Adrenal gland (tissue), 9 donors: ENCODE measurements at regions not wholly inside any gene's neighbourhood (a gene's known extent, or its start where the extent isn't known, plus 50 kb on each side); places are given as distances from the start of the nearest gene placed in this dataset.

Experiments used
- DNase-seq, 7 donors: peaks; one replicate each; pipeline ENCODE4 v3.0.0-alpha.2; 2019 to 2020
- H3K27ac ChIP-seq, 5 donors: fragments of 200-600 bp; sonication (generic) in 4 of 5; 1 replicate in 3 of 5; 2 replicates in 2 of 5; pipeline versions ENCODE4 v1.5.1 to v1.8.0; 2016 to 2020; ENCODE audit warnings: mild to moderate bottlenecking in 1 of 5
- H3K27me3 ChIP-seq: fragments of 200-600 bp; 2 replicates; pipeline ENCODE4 v1.8.0; 2021
- H3K36me3 ChIP-seq, 2 donors: fragments of 200-600 bp; replicated peaks in 1 of 2; 1 replicate in 1 of 2; 2 replicates in 1 of 2; pipeline versions ENCODE4 v1.5.1 to v1.8.0; 2018 to 2022
- H3K4me1 ChIP-seq, 2 donors: fragments of 200-600 bp; replicated peaks in 1 of 2; 1 replicate in 1 of 2; 2 replicates in 1 of 2; pipeline versions ENCODE4 v1.5.1 to v1.8.0; 2018 to 2021
- H3K4me3 ChIP-seq, 4 donors: fragments of 200-600 bp; sonication (generic) in 3 of 4; one replicate each; pipeline ENCODE4 v1.5.1; 2016 to 2018
- H3K9me3 ChIP-seq, 3 donors: fragments of 200-600 bp; sonication (generic) in 1 of 3; replicated peaks in 1 of 3; 1 replicate in 2 of 3; 2 replicates in 1 of 3; pipeline versions ENCODE4 v1.5.1 to v1.8.0; 2016 to 2021
- POLR2A ChIP-seq, 2 donors: fragments of 450-650 bp; IDR thresholded peaks; one replicate each; pipeline ENCODE4 v1.6.1; 2017; ENCODE audit warnings: antibody characterized with exemption in 2 of 2, mild to moderate bottlenecking in 2 of 2, moderate library complexity in 1 of 2
- WGBS, 4 donors: extraction: QIAGEN DNeasy Blood & Tissue Kit in 2 of 4; methylation state at CpG; one replicate each; pipeline versions ENCODE4 v1.1.5 to v1.1.7; 2013 to 2017; 5-methylcytosine and 5-hydroxymethylcytosine counted together
- intact Hi-C, 2 donors: fragments of 100-400 bp; cut with DNase I; formaldehyde crosslinking; loops; one replicate each; pipeline versions ENCODE4 v1.14.1 to v1.15.0; 2022 to 2023
- TF ChIP-seq, protein P1 (sequence below), 6 experiments: fragments of 450-650 bp in 4 of 6; fragments of 200-600 bp in 2 of 6; sonication (generic) in 1 of 6; IDR thresholded peaks; 1 replicate in 5 of 6; 2 replicates in 1 of 6; pipeline versions ENCODE4 v1.5.1 to v1.8.0; 2016 to 2021; ENCODE audit warnings: antibody characterized with exemption in 6 of 6, mild to moderate bottlenecking in 2 of 6, moderate library complexity in 1 of 6
- donor health status: healthy with polysubstance abuse.
- donor health status: Bipolar disorder and iron deficiency.
- donor health status: DM: yes; HTN: yes; CAD: no.
- donor health status: DM: no; HTN: no; CAD: no.
- donor health status: DM: no; HTN: no; CAD: no.

DNA sequence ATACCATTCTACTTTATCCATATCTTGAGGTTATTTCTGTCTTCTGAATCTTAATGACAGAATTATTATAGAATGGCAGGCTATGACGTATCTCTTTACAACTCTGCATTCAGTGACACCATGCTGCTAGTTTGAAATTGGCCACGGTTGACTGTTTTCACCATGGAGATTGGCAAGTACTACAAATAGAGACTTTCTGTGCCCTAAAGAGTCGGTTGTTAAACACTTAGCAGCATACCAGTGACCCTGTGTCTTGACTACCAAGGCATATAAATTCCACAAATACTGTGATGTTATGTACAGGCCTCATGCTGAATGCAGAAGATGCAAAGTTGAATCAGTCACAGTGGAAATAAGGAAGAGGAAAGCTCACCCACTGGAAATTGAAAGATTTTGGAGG lies 67.0 kb upstream of the CADPS start:
- intact Hi-C loops, result no loop called here
- no peaks in the 10 kb centered on the region for H3K27me3 ChIP-seq
- H3K4me3 ChIP-seq, result no peak overlapping the region
- H3K4me1 ChIP-seq, result no peaks in the 10 kb centered on the region
- TF ChIP-seq, protein P1, sequence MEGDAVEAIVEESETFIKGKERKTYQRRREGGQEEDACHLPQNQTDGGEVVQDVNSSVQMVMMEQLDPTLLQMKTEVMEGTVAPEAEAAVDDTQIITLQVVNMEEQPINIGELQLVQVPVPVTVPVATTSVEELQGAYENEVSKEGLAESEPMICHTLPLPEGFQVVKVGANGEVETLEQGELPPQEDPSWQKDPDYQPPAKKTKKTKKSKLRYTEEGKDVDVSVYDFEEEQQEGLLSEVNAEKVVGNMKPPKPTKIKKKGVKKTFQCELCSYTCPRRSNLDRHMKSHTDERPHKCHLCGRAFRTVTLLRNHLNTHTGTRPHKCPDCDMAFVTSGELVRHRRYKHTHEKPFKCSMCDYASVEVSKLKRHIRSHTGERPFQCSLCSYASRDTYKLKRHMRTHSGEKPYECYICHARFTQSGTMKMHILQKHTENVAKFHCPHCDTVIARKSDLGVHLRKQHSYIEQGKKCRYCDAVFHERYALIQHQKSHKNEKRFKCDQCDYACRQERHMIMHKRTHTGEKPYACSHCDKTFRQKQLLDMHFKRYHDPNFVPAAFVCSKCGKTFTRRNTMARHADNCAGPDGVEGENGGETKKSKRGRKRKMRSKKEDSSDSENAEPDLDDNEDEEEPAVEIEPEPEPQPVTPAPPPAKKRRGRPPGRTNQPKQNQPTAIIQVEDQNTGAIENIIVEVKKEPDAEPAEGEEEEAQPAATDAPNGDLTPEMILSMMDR (IDR thresholded peaks at IDR 0.05), result no peak
- TF ChIP-seq POLR2A (IDR thresholded peaks at IDR 0.05), result no peak
- H3K9me3 ChIP-seq, result no peaks in the 10 kb centered on the region
- WGBS, 4 donors, result 53 to 66% (median 55%) methylated on average over 3 of the region's 3 CpGs
- no peak for DNase-seq
- no peaks in the 10 kb centered on the region for H3K36me3 ChIP-seq
- no peak overlapping the region for H3K27ac ChIP-seq

DNA sequence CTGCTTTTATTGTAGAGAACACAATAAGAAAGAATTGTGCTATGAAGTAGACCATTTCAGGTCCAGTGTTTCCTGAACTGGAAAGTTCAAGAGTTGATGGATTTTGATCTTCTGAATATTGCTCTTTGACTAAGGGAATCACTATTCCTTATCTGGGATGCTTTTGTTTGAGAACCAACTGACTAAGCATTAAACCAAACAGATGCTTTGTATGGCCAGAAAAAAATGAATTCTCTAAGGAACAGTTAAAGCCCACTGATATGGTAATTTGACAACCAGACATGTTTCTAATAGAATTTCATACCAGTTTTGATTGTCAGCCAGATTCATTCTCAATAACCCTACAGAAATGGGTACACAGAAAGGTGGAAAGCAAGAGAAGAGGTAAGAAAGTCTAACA lies 67.5 kb upstream of the CADPS start:
- Histone ChIP-seq H3K9me3 (no peaks in the 10 kb centered on the region), H3K27me3 (no peaks in the 10 kb centered on the region), H3K4me1 (no peaks in the 10 kb centered on the region), H3K4me3 (no peak overlapping the region), H3K27ac (no peak overlapping the region), H3K36me3 (no peaks in the 10 kb centered on the region)
- DNase-seq, result no peak
- TF ChIP-seq POLR2A (IDR thresholded peaks at IDR 0.05), result no peak
- TF ChIP-seq, protein P1 (IDR thresholded peaks at IDR 0.05), result no peak
- intact Hi-C loops, result no loop called here

DNA sequence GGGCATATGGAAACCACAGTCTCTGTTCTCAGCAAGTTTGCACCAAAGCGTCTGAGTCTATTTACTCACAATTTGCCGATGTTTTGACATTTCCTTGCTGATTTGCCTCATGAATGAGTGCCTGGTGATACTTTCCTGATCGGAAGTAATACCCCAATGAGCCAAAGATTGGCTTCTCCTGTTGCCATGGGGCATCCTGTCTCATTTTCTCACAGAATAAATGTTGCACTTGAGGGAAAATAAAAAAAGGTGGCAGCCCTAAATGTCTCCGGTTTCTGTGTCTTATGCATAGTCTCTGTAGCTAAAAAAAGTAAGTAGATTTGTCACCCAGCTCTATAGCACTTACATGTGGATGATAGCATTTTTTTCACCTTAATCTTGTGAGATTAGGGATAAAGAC lies 73.7 kb upstream of the CADPS start:
- Histone ChIP-seq H3K4me3 (no peak overlapping the region), H3K27ac (no peak overlapping the region), H3K9me3 (no peaks in the 10 kb centered on the region), H3K36me3 (no peaks in the 10 kb centered on the region), H3K4me1 (no peaks in the 10 kb centered on the region), H3K27me3 (no peaks in the 10 kb centered on the region)
- 53 to 62% (median 57%) methylated on average over 4 of the region's 4 CpGs for WGBS, 4 donors
- DNase-seq, result no peak
- intact Hi-C loops, result no loop called here
- no peak for TF ChIP-seq POLR2A (IDR thresholded peaks at IDR 0.05)
- TF ChIP-seq, protein P1 (IDR thresholded peaks at IDR 0.05), result no peak

DNA sequence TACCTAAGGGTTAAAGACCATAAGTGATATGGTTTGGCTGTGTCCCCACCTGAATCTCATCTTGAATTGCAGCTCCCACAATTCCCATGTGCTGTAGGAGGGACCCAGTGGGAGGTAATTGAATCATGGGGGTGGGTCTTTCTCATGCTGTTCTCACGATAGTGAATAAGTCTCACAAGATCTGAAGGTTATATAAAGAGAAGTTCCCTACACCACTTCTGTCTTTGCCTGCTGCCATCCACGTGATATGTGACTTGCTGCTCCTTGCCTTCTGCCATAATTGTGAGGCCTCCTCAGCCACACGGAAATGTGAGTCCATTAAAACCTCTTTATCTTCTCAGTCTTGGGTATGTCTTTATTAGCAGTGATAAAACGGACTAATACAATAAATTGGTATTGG lies 75.0 kb upstream of the CADPS start:
- Histone ChIP-seq H3K27ac (no peak overlapping the region), H3K27me3 (no peaks in the 10 kb centered on the region), H3K4me1 (no peaks in the 10 kb centered on the region), H3K4me3 (no peak overlapping the region), H3K9me3 (no peaks in the 10 kb centered on the region), H3K36me3 (no peaks in the 10 kb centered on the region)
- intact Hi-C loops, result no loop called here
- no peak for DNase-seq
- no peak for TF ChIP-seq POLR2A (IDR thresholded peaks at IDR 0.05)
- TF ChIP-seq, protein P1 (IDR thresholded peaks at IDR 0.05), result no peak
- 21 to 37% (median 29%) methylated on average over 4 of the region's 4 CpGs for WGBS, 4 donors
